ENCODE measurements at regions not wholly inside any gene's neighbourhood (a gene's known extent, or its start where the extent isn't known, plus 50 kb on each side); places are given as distances from the start of the nearest gene placed in this dataset.

GRCh38 chr2:221962186-221962585, 336.6 kb downstream of the PAX3 start:
- H3K79me2 ChIP-seq: no peaks in the 10 kb centered on the region
- no peaks in the 10 kb centered on the region for H3K36me3 ChIP-seq (replicated peaks; ENCODE audit: insufficient read depth, low read depth)
- H3K4me1 ChIP-seq (ENCODE audit: insufficient read depth): no peaks in the 10 kb centered on the region
- H3K27ac ChIP-seq: no peak overlapping the region
- TF ChIP-seq EZH2phosphoT487 (IDR thresholded peaks at IDR 0.05; ENCODE audit: low read depth, severe bottlenecking, unreplicated experiment) (no peak), EZH2 (IDR thresholded peaks at IDR 0.05; ENCODE audit: borderline replicate concordance) (no peak), CTCF (IDR thresholded peaks at IDR 0.05; ENCODE audit: poor library complexity) (no peak)
- no peak overlapping the region for H3K4me3 ChIP-seq
- H3K27me3 ChIP-seq: peaks cover 3% of the 10 kb centered on the region
- H2AFZ ChIP-seq: no peak overlapping the region
- no peaks in the 10 kb centered on the region for H3K9me3 ChIP-seq (ENCODE audit: low read depth)
- H4K20me1 ChIP-seq (ENCODE audit: insufficient read depth, poor library complexity, severe bottlenecking): no peaks in the 10 kb centered on the region
- no peak for DNase-seq (ENCODE audit: low spot score)
- WGBS (ENCODE audit: low lambda C conversion rate, missing lambda C conversion rate): 95% methylated on average over 5 of the region's 5 CpGs
- H3K9me2 ChIP-seq (replicated peaks; ENCODE audit: insufficient read depth): no peaks in the 10 kb centered on the region
- H3K4me2 ChIP-seq: no peak overlapping the region

- Histone ChIP-seq H3K4me1 (ENCODE audit: insufficient read depth) (no peaks in the 10 kb centered on the region), H3K4me3 (no peak overlapping the region), H3K9me3 (ENCODE audit: low read depth) (no peaks in the 10 kb centered on the region), H4K20me1 (ENCODE audit: insufficient read depth, poor library complexity, severe bottlenecking) (no peaks in the 10 kb centered on the region), H3K27ac (no peak overlapping the region), H3K79me2 (no peaks in the 10 kb centered on the region), H2AFZ (no peak overlapping the region), H3K4me2 (no peak overlapping the region), H3K36me3 (replicated peaks; ENCODE audit: insufficient read depth, low read depth) (no peaks in the 10 kb centered on the region), H3K9me2 (replicated peaks; ENCODE audit: insufficient read depth) (no peaks in the 10 kb centered on the region), H3K27me3 (peaks cover 3% of the 10 kb centered on the region)
- WGBS (ENCODE audit: low lambda C conversion rate, missing lambda C conversion rate): 95% methylated on average over 14 of the region's 14 CpGs
- TF ChIP-seq CTCF (IDR thresholded peaks at IDR 0.05; ENCODE audit: poor library complexity) (no peak), EZH2phosphoT487 (IDR thresholded peaks at IDR 0.05; ENCODE audit: low read depth, severe bottlenecking, unreplicated experiment) (no peak), EZH2 (IDR thresholded peaks at IDR 0.05; ENCODE audit: borderline replicate concordance) (no peak)
- DNase-seq (ENCODE audit: low spot score): no peak
These were observed 337.2 kb downstream of the PAX3 start for GRCh38 chr2:221961561-221961960.

- no peak for DNase-seq (ENCODE audit: low spot score)
These were observed 340.6 kb downstream of the PAX3 start for GRCh38 chr2:221958224-221958623.

More at GRCh38 chr2:221958224-221958623, 340.6 kb downstream of the PAX3 start:
- TF ChIP-seq CTCF (IDR thresholded peaks at IDR 0.05; ENCODE audit: poor library complexity) (peak; percentile 14), EZH2phosphoT487 (IDR thresholded peaks at IDR 0.05; ENCODE audit: low read depth, severe bottlenecking, unreplicated experiment) (no peak), EZH2 (IDR thresholded peaks at IDR 0.05; ENCODE audit: borderline replicate concordance) (no peak)
- Histone ChIP-seq H3K79me2 (no peaks in the 10 kb centered on the region), H3K9me3 (ENCODE audit: low read depth) (no peaks in the 10 kb centered on the region), H3K4me2 (no peak overlapping the region), H3K4me3 (no peak overlapping the region), H3K27ac (no peak overlapping the region), H3K9me2 (replicated peaks; ENCODE audit: insufficient read depth) (no peaks in the 10 kb centered on the region), H2AFZ (no peak overlapping the region), H3K36me3 (replicated peaks; ENCODE audit: insufficient read depth, low read depth) (no peaks in the 10 kb centered on the region), H4K20me1 (ENCODE audit: insufficient read depth, poor library complexity, severe bottlenecking) (no peaks in the 10 kb centered on the region), H3K4me1 (ENCODE audit: insufficient read depth) (no peaks in the 10 kb centered on the region), H3K27me3 (peaks cover 3% of the 10 kb centered on the region)
- WGBS (ENCODE audit: low lambda C conversion rate, missing lambda C conversion rate): 80% methylated on average over 2 of the region's 2 CpGs
